IPS DF 19.7 (cell line): ENCODE measurements at regions not wholly inside any gene's neighbourhood (a gene's known extent, or its start where the extent isn't known, plus 50 kb on each side); places are given as distances from the start of the nearest gene placed in this dataset.
"Not testable (repeated sequence)": the region's sequence is repeated elsewhere in the genome, so short reads cannot be mapped to it uniquely, and the experiment has no call there.

Source experiments
- DNase-seq: peaks from one replicate; pipeline ENCODE4 v3.0.0-alpha.2; 2013; ENCODE audit warnings: low read depth, low spot score

DNA sequence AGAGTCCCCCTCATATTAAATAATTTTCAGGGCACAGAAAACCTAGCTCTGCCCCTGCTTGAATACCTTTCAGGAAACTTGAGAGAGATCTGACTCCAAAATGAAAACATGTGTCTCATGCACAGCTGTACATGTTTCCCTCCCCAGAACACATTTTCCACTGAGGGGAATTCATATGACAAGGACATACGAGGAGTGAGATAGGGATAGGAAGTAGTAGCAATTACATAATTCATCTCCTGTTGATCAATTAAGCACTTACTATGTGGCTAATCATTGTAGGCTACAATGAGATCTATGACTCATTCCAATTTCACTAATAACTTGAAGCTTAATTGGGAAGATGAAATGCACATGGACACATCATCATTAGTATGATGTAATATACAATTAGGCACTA, 302.1 kb downstream of the PCDH11X start:
- not testable (repeated sequence) for DNase-seq

DNA sequence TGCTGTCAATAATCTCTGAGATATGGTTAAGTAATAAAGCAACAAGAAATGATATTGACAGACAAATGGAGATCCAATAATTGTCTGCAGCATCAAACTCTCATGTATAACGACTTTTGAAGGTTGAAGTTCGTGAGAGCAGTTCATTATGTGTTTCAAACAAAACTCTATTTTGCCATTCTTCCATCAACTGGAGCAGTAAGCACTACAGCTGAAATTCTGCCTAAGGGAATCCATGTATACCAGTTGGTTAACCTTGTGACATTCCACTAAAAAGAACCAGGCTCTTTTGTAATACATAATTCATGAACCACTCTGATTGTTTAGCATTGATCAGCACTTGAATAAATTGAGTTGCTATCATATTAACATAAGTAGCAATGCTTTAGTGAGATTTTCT, 311.6 kb downstream of the PCDH11X start:
- DNase-seq, result not testable (repeated sequence)

DNA sequence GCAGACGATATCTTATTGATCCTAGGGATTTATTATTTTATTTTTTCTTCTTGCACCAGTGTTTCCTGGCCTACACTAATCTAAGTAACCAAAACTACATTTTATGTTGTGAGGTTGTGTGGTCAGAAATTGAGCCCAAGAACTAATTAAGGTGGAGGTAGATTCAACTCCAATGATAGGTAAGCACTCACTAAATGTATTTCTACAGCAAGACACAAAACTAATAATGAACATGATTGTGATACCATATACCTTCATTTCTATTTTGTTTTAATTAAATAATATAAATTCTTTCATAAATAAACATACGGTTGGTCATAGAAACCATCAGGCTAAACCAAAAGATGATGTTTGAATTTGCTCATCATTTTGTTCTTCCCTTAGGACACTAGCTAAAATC, 319.0 kb downstream of the PCDH11X start:
- not testable (repeated sequence) for DNase-seq

DNA sequence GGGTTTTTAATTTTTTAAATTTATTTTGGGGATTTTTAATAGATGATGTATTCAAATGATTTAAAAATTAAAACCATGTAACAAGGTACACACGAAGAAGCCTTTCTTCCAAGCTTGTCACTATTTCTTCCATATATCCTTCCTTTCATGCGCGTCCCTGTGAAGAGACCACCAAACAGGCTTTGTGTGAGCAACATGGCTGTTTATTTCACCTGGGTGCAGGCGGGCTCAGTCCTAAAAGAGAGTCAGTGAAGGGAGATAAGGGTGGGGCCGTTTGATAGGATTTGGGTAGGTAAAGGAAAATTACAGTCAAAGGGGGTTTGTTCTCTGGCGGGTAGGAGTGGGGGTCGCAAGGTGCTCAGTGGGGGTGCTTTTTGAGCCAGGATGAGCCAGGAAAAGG, 320.9 kb downstream of the PCDH11X start:
- DNase-seq, result not testable (repeated sequence)

DNA sequence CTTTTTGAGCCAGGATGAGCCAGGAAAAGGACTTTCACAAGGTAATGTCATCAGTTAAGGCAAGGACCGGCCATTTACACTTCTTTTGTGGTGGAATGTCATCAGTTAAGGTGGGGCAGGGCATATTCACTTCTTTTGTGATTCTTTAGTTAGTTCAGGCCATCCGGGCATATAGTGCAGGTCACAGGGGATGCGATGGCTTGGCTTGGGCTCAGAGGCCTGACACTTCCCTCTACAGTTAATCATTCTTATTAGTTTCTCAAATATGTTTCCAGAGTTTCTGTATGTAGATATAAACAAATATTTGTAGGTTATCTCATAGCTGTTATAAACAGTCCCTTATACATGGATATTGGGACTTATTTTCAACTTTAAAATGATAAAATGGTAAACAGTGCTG, 326.5 kb downstream of the PCDH11X start:
- DNase-seq, result not testable (repeated sequence)

DNA sequence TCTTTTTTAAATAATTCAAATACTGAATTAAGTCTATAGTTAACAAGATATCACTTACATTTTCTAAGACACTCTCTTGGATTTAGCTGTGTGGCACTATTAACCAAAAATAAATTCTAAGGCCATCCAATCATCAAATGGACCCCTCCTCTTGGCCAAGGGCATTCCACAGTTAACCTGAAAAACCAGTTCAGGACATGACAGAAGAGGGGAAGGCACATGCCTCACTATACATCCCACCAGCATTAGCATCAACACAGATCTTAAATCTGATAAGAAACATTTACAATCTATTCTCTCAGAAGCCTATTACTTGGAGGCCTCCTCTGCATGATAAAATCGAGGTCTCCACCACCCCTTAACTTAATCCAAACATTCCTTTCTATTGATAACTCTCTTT, 327.5 kb downstream of the PCDH11X start:
- not testable (repeated sequence) for DNase-seq

DNA sequence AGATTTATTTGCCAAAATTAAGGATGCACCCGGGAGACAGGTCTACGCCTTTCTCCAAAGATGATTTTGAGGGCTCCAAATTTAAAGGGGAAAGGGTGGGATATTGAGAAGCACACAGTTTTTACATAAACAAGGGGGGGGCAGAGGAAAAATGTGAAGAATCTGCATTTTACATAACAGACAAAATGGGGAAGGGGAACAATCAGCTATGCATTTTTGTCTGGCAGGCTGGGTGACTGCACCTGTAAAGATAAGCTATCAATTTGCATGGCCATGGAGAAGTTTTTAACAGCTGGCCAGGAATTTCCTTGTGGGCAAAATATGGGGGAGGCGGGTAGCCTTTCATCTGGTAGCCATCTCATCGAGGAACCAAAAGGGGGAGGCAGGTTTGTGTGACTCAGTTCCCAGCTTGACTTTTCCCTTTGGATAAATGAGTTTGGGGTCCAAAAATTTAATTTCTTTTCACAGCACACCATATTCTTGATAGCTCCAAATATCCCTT, 331.3 kb downstream of the PCDH11X start:
- DNase-seq, result peak; percentile 12

DNA sequence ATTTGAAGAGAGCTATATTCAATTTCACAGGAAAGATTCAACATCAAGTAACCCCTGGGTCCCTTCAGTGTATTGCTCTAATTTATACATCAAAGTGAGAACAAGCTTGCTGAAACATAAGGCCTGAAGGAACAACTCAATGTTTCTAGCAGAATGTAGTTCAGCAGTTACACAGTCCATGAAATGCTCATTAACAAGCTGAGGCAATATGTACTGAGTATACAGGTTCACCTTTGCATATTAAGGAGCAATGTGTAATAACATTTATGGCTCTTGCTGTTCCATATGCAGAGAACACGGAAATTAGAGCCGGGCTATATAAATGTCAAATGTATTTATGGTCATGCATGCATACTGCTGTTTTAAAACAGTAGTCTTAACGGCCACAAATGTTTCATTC, 338.5 kb downstream of the PCDH11X start:
- not testable (repeated sequence) for DNase-seq

DNA sequence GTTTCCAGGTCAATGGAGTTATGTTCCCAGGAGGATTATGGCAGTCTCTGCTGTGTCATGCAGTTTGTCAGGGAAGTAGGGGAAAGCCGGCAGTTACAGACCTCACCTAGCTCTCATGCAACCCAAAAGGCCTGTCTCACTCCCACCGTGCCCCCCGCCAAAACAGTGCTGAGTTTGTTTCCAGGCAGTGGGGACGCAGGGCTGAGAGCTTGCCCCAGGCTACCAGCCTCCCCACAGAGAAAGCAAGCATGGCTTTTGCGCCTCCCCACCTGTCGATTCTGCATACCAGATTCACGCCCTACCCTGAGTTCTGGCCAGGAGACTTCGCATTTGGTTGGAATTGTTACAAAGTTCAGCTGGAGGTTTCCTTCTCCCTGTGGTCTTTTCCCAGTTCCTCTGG, 383.9 kb downstream of the PCDH11X start:
- DNase-seq, result not testable (repeated sequence)

DNA sequence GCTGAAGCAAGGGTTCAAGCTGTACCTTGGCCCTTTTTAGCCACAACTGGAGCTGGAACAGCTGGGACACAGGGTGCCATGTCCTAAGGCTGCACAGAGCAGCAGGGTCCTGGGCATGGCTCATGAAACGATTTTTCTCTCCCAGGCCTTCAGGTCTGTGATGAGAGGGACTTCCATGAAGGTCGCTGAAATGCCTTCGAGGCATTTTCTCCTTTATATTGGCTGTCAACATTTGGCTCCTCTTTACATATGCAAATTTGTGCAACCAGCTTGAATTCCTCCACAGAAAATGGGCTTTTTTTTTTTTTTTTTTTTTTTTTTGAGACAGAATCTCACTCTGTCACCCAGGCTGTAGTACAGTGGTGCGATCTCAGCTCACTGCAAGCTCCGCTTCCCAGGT, 430.8 kb downstream of the PCDH11X start:
- no peak for DNase-seq

DNA sequence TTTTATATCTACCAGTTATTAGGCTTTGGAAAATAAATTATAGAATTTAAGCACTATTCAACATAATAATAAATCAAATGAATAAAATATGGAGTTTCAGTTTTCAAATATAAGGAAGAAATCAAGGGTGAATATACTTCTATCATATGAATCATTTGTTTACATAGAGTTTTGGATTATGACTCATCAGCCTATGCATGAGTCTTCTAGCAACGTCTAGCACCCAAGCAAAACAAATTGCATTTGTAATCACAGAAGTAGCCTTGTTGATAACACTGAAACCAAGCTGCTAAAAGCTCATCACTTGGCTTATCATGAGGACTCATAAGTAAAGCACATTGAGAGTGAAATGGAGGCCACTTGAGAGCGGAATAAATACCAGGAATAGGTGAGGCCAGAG, 434.6 kb downstream of the PCDH11X start:
- no peak for DNase-seq

DNA sequence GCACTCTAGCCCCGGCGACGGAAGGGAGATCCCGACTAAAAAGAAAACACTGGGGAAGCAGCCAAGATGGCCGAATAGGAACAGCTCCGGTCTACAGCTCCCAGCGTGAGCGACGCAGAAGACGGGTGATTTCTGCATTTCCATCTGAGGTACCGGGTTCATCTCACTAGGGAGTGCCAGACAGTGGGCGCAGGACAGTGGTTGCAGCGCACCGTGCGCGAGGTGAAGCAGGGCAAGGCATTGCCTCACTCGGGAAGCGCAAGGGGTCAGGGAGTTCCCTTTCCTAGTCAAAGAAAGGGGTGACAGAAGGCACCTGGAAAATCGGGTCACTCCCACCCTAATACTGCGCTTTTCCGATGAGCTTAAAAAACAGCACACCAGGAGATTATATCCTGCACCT, 435.8 kb downstream of the PCDH11X start:
- not testable (repeated sequence) for DNase-seq

DNA sequence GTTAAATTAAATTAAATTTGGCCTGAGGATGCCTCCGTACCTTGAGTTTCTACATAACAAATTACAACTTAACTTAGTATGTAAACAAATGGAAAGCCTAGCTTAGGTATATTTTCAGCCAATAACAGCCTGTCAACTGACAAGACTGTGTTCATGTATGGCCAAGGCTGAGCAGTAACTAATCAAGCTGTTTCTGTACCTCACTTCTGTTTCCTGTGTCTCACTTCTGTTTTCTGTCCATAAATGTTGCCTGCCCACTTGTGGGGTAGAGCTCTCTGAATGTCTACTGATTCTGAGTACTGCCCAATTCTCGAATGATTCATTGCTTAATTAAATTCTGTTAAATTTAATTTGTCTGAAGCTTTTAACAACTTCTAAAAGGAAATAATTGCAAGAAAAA, 445.2 kb downstream of the PCDH11X start:
- DNase-seq, result no peak

DNA sequence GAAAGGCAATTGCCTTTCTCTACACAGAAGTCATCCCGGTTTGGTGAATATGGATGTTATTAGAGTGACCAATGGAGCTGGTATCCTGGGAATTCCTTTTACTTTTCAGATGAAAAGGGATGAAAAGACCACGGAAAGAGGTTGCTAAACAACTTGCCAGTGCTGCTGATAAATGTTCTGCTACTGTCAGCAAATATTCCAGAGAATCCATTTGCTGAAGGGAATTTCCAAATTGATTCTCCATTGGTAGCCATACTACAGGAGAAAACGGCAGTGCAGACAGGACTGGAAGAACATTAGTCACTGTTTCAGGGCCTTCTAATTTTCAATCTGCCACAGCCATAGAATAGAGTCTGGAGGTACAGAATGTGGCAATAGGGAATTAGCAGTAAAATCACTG, 451.5 kb downstream of the PCDH11X start:
- no peak for DNase-seq

DNA sequence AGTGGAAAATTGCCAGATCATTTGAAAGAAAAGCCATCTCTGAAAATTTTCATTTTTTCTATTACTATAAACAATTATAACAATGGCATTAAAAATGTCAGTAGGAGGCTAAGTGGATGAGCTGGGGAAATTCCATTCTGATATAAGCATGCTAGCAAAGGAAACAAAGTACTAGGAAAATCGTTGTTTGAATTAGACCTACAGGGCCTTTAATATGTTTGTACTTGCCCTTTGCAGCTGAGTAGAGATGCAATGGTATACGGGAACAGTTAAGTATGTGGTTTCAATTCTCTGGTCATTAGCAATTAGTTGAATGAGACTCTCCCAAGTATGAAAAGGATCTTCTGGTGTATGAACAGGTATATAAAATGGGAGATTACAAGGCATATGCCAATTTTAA, 452.2 kb downstream of the PCDH11X start:
- no peak for DNase-seq

DNA sequence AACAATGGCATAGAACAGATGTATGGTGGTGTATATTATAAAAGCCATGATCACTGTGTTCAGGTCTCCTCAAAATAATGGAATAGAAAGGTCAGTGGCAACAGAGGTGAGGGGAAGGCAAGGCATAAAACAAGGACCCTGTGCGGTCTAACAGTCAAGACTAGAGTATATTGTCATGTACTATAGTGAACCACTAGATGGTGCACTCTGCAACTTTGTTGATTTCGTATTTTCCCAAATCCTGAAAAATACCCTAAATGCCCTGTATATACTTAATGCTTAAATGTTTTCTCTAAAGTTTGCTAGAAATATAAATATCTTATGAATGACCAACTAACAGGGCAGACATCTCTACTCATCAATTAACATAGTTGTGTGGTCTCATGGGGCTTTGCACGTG, 453.0 kb downstream of the PCDH11X start:
- DNase-seq, result no peak

DNA sequence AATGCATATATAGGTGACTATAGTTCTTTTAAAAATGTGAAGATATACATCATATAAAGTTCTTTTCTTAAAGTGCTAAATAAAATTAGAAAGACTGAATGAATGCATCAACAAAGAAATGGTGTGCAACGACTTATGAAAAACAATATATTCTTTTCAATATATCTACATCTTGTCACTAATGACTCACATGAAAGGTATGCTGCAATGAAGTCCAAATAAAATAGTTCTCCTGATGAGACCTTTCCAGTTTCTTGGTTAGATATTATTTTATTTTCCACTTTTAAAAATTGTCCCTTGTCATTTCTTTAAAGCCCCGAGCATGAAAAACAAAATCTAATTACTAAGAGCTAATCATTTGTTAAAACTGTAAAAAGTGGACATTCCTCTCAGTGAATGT, 462.1 kb downstream of the PCDH11X start:
- no peak for DNase-seq

DNA sequence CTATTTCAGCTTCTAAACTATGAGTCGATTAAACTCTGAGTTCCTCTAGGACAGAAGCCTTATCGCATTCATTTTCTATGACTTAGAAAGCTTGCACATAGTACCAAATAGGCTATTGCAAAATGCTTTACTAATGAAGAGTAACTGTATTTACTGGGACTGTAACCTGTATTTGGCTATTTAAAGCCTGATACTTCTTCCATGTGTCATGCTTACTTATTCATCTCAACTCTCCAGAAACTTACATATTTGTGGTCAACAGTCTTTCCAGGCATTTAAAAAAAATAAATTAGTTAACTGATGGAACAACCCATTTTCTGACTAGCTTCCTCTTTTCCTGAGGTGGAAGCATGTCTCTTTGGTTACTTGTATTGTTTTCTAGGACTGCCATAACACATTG, 467.9 kb downstream of the PCDH11X start:
- no peak for DNase-seq

DNA sequence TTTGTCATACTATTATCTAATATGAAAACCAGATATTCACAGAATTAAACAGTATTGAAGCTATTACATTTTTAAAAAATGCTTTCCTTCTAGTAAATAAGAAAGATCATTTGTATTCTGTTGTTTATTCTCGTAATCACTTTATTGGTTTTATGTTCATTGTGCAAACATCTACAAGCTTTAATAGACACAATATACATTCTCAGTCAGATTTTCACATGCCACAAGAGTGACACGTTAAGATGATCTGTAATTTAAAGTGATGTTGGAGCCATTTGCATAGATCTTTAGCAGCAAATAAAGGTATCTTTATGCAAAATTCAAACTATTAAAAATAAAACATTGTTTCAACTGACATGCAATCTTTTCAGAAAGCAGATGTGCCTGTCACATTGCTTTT, 469.9 kb downstream of the PCDH11X start:
- DNase-seq, result no peak

DNA sequence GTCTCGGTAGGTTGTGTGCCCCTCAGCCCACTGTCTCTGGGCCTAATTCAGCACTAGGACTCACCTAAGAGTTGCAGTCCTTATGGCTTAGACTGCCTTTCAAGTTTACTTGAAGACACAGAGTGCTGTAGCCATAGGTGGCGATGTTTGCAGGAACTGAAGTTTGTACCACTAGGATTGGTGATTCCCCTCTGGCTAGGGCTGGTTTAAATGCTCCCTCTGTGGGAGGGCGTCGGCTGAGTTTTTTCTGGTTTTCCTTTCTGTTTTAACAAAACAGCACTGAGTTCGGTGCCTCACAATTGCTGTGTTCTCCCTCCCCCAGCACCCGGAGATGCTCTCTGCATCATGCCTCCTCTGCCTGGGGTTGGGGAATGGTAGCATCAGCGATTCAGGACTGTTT, 480.9 kb downstream of the PCDH11X start:
- DNase-seq, result no peak

DNA sequence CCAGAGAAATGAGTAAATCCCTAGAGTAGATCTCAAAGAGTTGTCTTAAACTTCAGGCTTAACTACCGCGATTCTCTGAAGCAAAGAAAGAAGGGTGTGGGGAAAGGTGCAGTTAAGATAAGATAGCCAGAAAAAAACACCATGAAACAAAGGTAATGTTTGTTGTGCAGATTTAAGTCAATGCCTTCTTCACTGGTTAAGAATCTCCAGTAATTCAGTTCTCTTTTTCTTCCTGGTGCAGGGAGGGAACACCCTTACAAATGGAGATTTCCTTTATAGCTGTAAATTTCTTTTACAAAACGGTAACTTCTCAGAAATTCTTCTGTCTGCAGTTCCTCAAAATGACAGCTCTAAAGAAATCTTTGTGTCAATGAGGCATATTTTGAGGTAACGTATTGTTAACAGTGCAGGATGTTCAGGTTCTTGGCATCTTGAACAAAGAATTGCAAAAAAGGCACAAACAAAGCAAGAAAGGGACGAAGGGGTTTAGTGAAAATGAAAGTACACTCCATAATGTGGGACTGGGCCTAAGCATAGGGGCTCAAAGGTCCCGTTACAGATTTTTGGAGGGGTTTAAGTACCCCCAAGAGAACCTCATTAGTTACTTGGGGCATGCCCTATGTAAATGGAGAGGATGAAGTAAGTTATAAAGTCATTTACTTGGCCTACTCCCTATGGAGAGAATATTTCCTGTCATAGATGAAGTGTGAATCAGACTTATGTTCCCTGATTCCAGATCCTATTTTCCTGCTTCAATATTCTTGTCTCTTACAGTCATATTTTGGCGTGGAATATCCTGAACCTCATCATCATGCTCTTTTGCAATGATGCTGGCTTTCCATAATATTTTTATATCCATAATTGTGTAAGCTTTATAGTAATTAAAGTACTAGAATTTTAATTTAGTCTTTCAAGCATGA, 492.0 kb downstream of the PCDH11X start:
- no peak for DNase-seq

DNA sequence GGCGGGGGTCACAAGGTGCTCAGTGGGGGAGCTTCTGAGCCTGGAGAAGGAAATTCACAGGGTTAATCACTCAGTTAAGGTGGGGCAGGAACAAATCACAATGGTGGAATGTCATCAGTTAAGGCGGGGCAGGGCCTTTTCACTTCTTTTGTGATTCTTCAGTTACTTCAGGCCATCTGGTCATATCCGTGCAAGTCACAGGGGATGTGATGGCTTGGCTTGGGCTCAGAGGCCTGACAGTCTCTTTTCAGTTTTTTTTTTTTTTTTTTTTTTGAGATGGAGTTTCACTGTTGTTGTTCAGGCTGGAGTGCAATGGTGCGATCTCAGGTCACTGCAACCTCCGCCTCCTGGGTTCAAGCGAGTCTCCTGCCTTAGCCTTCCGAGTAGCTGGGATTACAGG, 499.4 kb downstream of the PCDH11X start:
- not testable (repeated sequence) for DNase-seq

DNA sequence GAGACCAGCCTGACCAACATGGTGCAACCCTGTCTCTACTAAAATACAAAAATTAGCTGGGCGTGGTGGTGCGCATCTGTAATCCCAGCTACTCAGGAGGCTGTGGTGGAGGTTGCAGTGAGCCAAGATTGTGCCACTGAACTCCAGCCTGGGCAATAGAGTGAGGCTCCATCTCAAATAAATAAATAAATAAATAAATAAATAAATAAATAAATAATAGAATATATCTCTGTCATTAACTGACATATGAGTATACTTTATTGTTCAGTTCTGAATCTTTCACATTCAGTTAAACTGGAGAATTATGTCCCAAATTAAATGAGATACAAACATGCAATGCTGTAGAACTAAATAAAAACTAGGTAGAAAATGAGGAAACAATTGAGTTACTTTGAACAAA, 501.2 kb downstream of the PCDH11X start:
- DNase-seq, result not testable (repeated sequence)
